ENCODE measurements at regions not wholly inside any gene's neighbourhood (a gene's known extent, or its start where the extent isn't known, plus 50 kb on each side); places are given as distances from the start of the nearest gene placed in this dataset.

- no peak for TF ChIP-seq CTCF (IDR thresholded peaks at IDR 0.05; ENCODE audit: insufficient read depth, low read length)
- no peak overlapping the region for H3K4me3 ChIP-seq (ENCODE audit: low read depth, low read length)
Observed at GRCh38 chr5:114007678-114008077, 354.2 kb upstream of the KCNN2 start.

GRCh38 chr5:114010362-114010761, 351.5 kb upstream of the KCNN2 start:
- H3K4me3 ChIP-seq (ENCODE audit: low read depth, low read length): no peak overlapping the region
- no peak for DNase-seq (ENCODE audit: low read depth)
- TF ChIP-seq CTCF (IDR thresholded peaks at IDR 0.05; ENCODE audit: insufficient read depth, low read length): no peak

More at GRCh38 chr5:114007678-114008077, 354.2 kb upstream of the KCNN2 start:
- DNase-seq (ENCODE audit: low read depth): no peak

GRCh38 chr5:114018186-114018585, 343.7 kb upstream of the KCNN2 start:
- no peak for TF ChIP-seq CTCF (IDR thresholded peaks at IDR 0.05; ENCODE audit: insufficient read depth, low read length)
- no peak overlapping the region for H3K4me3 ChIP-seq (ENCODE audit: low read depth, low read length)
- DNase-seq (ENCODE audit: low read depth): no peak

GRCh38 chr5:114038756-114039155, 323.1 kb upstream of the KCNN2 start:
- no peak overlapping the region for H3K4me3 ChIP-seq (ENCODE audit: low read depth, low read length)
- DNase-seq (ENCODE audit: low read depth): no peak
- TF ChIP-seq CTCF (IDR thresholded peaks at IDR 0.05; ENCODE audit: insufficient read depth, low read length): no peak

- no peak overlapping the region for H3K4me3 ChIP-seq (ENCODE audit: low read depth, low read length)
- no peak for TF ChIP-seq CTCF (IDR thresholded peaks at IDR 0.05; ENCODE audit: insufficient read depth, low read length)
- DNase-seq (ENCODE audit: low read depth): no peak
Observed at GRCh38 chr5:114050087-114050486, 311.8 kb upstream of the KCNN2 start.

GRCh38 chr5:114053372-114053771, 308.5 kb upstream of the KCNN2 start:
- TF ChIP-seq CTCF (IDR thresholded peaks at IDR 0.05; ENCODE audit: insufficient read depth, low read length): no peak
- H3K4me3 ChIP-seq (ENCODE audit: low read depth, low read length): no peak overlapping the region
- no peak for DNase-seq (ENCODE audit: low read depth)

- TF ChIP-seq CTCF (IDR thresholded peaks at IDR 0.05; ENCODE audit: insufficient read depth, low read length): no peak
- no peak for DNase-seq (ENCODE audit: low read depth)
- H3K4me3 ChIP-seq (ENCODE audit: low read depth, low read length): no peak overlapping the region
Observed at GRCh38 chr5:114054594-114054993, 307.3 kb upstream of the KCNN2 start.

Measured in fibroblast of the aortic adventitia (primary cell).